GM12873 (cell line): ENCODE measurements at regions not wholly inside any gene's neighbourhood (a gene's known extent, or its start where the extent isn't known, plus 50 kb on each side); places are given as distances from the start of the nearest gene placed in this dataset.

Experiments
- TF ChIP-seq, protein P1 (sequence below): IDR thresholded peaks from 2 replicates; pipeline ENCODE4 v1.5.1; 2012; ENCODE audit warnings: low read depth, mild to moderate bottlenecking, moderate library complexity, low read length, control low read depth; ENCODE audit not compliant: insufficient read depth; ENCODE audit errors: missing control alignments

DNA sequence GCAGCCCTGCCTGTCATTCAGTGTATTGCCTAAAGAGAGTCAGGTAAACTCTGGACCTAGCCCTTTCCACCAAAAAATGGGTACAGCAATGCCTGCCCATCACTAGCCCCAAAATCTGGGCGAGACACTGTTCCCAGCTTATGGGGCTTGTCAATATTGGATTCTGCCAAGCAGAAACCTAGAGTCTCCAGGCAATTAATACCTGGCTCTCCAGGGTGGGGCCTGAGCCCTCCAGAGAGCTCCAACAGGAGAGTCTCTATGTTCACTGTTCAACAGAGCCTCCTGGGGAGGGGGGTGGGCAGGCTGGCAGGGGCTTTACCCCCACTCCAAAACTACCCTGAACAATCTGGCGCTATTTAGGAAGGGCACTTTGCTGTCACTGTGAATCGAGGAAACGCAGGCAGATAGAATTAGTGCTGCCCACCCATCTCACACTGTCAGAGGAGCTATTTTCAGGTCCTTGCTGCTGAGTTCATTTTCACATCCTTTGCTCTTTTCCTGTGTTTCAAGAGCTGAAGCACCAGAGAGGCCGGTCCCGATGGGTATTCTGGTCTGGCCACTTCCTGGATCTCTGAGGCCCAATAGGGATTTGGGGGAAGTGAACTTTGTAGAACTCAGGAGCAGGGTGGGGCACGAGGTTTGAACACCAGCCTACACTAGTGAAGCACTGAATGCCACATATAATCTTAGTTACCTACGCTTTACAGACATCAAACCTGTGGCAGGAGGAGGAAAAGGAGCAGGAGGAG is 121.8 kb downstream of the C5orf15 start:
- TF ChIP-seq, protein P1, sequence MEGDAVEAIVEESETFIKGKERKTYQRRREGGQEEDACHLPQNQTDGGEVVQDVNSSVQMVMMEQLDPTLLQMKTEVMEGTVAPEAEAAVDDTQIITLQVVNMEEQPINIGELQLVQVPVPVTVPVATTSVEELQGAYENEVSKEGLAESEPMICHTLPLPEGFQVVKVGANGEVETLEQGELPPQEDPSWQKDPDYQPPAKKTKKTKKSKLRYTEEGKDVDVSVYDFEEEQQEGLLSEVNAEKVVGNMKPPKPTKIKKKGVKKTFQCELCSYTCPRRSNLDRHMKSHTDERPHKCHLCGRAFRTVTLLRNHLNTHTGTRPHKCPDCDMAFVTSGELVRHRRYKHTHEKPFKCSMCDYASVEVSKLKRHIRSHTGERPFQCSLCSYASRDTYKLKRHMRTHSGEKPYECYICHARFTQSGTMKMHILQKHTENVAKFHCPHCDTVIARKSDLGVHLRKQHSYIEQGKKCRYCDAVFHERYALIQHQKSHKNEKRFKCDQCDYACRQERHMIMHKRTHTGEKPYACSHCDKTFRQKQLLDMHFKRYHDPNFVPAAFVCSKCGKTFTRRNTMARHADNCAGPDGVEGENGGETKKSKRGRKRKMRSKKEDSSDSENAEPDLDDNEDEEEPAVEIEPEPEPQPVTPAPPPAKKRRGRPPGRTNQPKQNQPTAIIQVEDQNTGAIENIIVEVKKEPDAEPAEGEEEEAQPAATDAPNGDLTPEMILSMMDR = no peak

GRCh38 chr5:133845271-133845670 is 123.2 kb downstream of the C5orf15 start:
- TF ChIP-seq, protein P1 = no peak

DNA sequence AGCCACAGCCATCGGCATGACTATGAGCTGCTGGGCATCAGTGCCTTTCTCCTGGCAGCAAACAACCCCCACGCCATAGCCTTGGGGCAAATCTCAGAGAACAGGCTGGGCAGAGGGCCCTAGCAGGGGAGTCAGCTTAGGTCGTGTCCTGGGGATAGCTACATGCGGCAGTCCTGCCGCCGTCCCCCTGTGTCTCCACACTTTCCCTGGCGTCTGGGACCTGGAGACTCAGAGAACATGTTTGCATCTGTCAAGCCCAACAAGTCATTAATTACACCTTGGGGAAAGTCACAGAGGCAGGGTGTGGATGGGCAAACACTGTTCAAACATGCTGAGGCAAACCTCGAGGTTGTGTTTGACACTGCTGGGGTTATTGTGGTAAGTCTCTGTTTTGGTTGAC is 123.6 kb downstream of the C5orf15 start:
- TF ChIP-seq, protein P1 = no peak

- TF ChIP-seq, protein P1 = no peak
These were observed 124.5 kb downstream of the C5orf15 start for GRCh38 chr5:133843911-133844310.

GRCh38 chr5:133842846-133843611 is 125.4 kb downstream of the C5orf15 start:
- TF ChIP-seq, protein P1 = no peak

- TF ChIP-seq, protein P1 = no peak
These were observed 126.3 kb downstream of the C5orf15 start for GRCh38 chr5:133841831-133842750.
